HS-5 (cell line): ENCODE measurements at regions not wholly inside any gene's neighbourhood (a gene's known extent, or its start where the extent isn't known, plus 50 kb on each side); places are given as distances from the start of the nearest gene placed in this dataset.

ENCODE experiments used
- DNase-seq: peaks from one replicate; pipeline ENCODE4 v3.0.0-alpha.2; 2012; ENCODE audit warnings: low read depth

DNA sequence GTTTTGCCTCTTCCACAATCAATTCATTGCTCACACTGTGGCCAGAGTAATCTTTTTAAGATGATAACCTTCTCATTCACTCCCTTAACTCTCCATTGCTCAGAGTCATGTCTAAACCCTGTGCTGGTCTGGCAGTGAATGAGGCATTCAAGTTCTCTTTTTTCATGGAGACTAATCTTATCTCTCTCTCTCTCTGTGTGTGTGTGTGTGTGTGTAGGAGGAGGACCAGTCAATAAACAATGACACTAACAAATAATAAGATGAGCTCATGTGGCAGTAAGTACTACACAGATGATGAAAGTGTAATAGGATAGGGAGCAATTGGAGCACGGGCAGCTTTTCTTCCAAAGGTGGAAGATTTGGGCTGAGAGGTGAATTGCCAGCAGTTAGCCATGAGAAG is 122.0 kb upstream of the B3GALT2 start:
- no peak for DNase-seq

DNA sequence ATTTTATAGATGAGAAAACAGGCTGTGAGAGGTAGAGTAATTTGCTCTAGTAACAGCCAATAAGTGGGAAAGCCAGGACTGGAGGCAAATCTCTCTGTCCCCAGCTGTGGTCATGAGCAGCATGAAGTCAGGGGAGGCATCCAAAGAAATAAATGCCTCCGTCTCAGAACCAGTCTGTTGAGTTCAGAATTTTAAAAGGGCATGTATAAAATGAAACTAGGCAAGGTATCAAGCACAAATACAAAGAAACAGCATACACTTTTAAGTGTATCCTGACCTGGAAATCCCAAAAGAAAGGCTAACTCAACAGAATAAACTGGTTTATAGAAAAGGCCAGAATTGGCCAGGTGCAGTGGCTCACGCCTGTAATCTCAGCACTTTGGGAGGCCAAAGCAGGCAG is 120.0 kb upstream of the B3GALT2 start:
- DNase-seq, result no peak
